ENCODE measurements at regions not wholly inside any gene's neighbourhood (a gene's known extent, or its start where the extent isn't known, plus 50 kb on each side); places are given as distances from the start of the nearest gene placed in this dataset.

GRCh38 chr2:19611491-19612332 is 253.3 kb upstream of the OSR1 start:
- peaks cover 48% of the 10 kb centered on the region for H3K4me1 ChIP-seq (ENCODE audit: insufficient read depth, low read length)

GRCh38 chr2:19609266-19609665 is 250.8 kb upstream of the OSR1 start:
- Histone ChIP-seq H4K20me1 (ENCODE audit: insufficient read depth, low read length) (no peaks in the 10 kb centered on the region), H3K4me3 (ENCODE audit: insufficient read depth, low read length) (no peak overlapping the region), H2AFZ (ENCODE audit: low read length) (no peak overlapping the region), H3K9me3 (ENCODE audit: low read depth, low read length) (no peaks in the 10 kb centered on the region), H3K4me2 (ENCODE audit: insufficient read depth, low read length) (no peak overlapping the region), H3K79me2 (ENCODE audit: insufficient read depth, low read length) (no peaks in the 10 kb centered on the region), H3K27me3 (ENCODE audit: insufficient read depth, low read length) (no peaks in the 10 kb centered on the region), H3K4me1 (ENCODE audit: insufficient read depth, low read length) (peaks cover 50% of the 10 kb centered on the region), H3K27ac (ENCODE audit: low read depth, low read length) (peak overlapping the region; percentile 85), H3K36me3 (ENCODE audit: insufficient read depth, low read length) (no peaks in the 10 kb centered on the region)
- TF ChIP-seq, protein P1, sequence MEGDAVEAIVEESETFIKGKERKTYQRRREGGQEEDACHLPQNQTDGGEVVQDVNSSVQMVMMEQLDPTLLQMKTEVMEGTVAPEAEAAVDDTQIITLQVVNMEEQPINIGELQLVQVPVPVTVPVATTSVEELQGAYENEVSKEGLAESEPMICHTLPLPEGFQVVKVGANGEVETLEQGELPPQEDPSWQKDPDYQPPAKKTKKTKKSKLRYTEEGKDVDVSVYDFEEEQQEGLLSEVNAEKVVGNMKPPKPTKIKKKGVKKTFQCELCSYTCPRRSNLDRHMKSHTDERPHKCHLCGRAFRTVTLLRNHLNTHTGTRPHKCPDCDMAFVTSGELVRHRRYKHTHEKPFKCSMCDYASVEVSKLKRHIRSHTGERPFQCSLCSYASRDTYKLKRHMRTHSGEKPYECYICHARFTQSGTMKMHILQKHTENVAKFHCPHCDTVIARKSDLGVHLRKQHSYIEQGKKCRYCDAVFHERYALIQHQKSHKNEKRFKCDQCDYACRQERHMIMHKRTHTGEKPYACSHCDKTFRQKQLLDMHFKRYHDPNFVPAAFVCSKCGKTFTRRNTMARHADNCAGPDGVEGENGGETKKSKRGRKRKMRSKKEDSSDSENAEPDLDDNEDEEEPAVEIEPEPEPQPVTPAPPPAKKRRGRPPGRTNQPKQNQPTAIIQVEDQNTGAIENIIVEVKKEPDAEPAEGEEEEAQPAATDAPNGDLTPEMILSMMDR (IDR thresholded peaks at IDR 0.05; ENCODE audit: extremely low read depth, low read depth, low read length): no peak
- no peak for DNase-seq (ENCODE audit: insufficient read length, low spot score, missing footprints)

More at GRCh38 chr2:19611491-19612332, 253.3 kb upstream of the OSR1 start:
- Histone ChIP-seq H3K4me2 (ENCODE audit: insufficient read depth, low read length) (peak overlapping the region; percentile 62), H4K20me1 (ENCODE audit: insufficient read depth, low read length) (no peaks in the 10 kb centered on the region), H3K27me3 (ENCODE audit: insufficient read depth, low read length) (no peaks in the 10 kb centered on the region), H3K36me3 (ENCODE audit: insufficient read depth, low read length) (no peaks in the 10 kb centered on the region), H2AFZ (ENCODE audit: low read length) (no peak overlapping the region), H3K27ac (ENCODE audit: low read depth, low read length) (peak overlapping the region; percentile 94), H3K79me2 (ENCODE audit: insufficient read depth, low read length) (no peaks in the 10 kb centered on the region), H3K4me3 (ENCODE audit: insufficient read depth, low read length) (no peak overlapping the region), H3K9me3 (ENCODE audit: low read depth, low read length) (peaks cover 3% of the 10 kb centered on the region)
- peak; percentile 63 for DNase-seq (ENCODE audit: insufficient read length, low spot score, missing footprints)
- TF ChIP-seq, protein P1 (IDR thresholded peaks at IDR 0.05; ENCODE audit: extremely low read depth, low read depth, low read length): no peak

GRCh38 chr2:19607931-19608771 is 249.7 kb upstream of the OSR1 start:
- TF ChIP-seq, protein P1 (IDR thresholded peaks at IDR 0.05; ENCODE audit: extremely low read depth, low read depth, low read length): no peak
- peak overlapping the region; percentile 85 for H3K27ac ChIP-seq (ENCODE audit: low read depth, low read length)
- H3K4me1 ChIP-seq (ENCODE audit: insufficient read depth, low read length): peaks cover 40% of the 10 kb centered on the region

DNA sequence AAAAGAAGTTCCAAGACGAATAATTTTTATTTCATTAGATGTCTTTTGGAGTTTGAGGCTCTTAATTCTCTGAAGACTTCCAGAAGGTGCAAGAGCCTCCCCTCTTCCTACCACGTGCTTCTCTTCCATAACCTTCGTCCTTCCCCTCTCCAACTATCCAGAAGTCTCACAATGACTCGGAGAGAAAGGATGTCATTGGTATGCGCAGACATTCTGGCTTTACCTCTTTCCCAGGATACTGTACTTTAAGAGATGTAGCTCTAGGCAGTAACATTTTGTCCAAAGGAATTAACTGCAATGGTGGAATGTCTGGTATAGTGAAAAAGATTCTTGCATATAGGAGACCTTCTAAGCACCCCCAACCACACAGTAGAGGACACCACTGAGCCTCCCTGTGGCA is 249.0 kb upstream of the OSR1 start:
- peaks cover 39% of the 10 kb centered on the region for H3K4me1 ChIP-seq (ENCODE audit: insufficient read depth, low read length)
- DNase-seq (ENCODE audit: insufficient read length, low spot score, missing footprints): no peak
- H3K27me3 ChIP-seq (ENCODE audit: insufficient read depth, low read length): no peaks in the 10 kb centered on the region
- H3K4me2 ChIP-seq (ENCODE audit: insufficient read depth, low read length): peak overlapping the region; percentile 67
- H4K20me1 ChIP-seq (ENCODE audit: insufficient read depth, low read length): no peaks in the 10 kb centered on the region
- no peak overlapping the region for H3K4me3 ChIP-seq (ENCODE audit: insufficient read depth, low read length)
- H3K79me2 ChIP-seq (ENCODE audit: insufficient read depth, low read length): no peaks in the 10 kb centered on the region
- TF ChIP-seq, protein P1 (IDR thresholded peaks at IDR 0.05; ENCODE audit: extremely low read depth, low read depth, low read length): no peak
- H3K36me3 ChIP-seq (ENCODE audit: insufficient read depth, low read length): no peaks in the 10 kb centered on the region
- H2AFZ ChIP-seq (ENCODE audit: low read length): peak overlapping the region; percentile 1
- H3K27ac ChIP-seq (ENCODE audit: low read depth, low read length): peak overlapping the region; percentile 85
- H3K9me3 ChIP-seq (ENCODE audit: low read depth, low read length): no peaks in the 10 kb centered on the region

More at GRCh38 chr2:19607931-19608771, 249.7 kb upstream of the OSR1 start:
- Histone ChIP-seq H3K79me2 (ENCODE audit: insufficient read depth, low read length) (no peaks in the 10 kb centered on the region), H3K9me3 (ENCODE audit: low read depth, low read length) (no peaks in the 10 kb centered on the region), H3K4me2 (ENCODE audit: insufficient read depth, low read length) (peak overlapping the region; percentile 67), H2AFZ (ENCODE audit: low read length) (peak overlapping the region; percentile 1), H4K20me1 (ENCODE audit: insufficient read depth, low read length) (no peaks in the 10 kb centered on the region), H3K36me3 (ENCODE audit: insufficient read depth, low read length) (no peaks in the 10 kb centered on the region), H3K4me3 (ENCODE audit: insufficient read depth, low read length) (peak overlapping the region; percentile 18), H3K27me3 (ENCODE audit: insufficient read depth, low read length) (no peaks in the 10 kb centered on the region)
- DNase-seq (ENCODE audit: insufficient read length, low spot score, missing footprints): peak; percentile 83
